GM12878 (cell line): ENCODE measurements at regions not wholly inside any gene's neighbourhood (a gene's known extent, or its start where the extent isn't known, plus 50 kb on each side); places are given as distances from the start of the nearest gene placed in this dataset.

ENCODE experiments used
- ATAC-seq: fragments of 200-7000 bp; cut with Tn5 transposase; 3 replicates; pipeline ENCODE4 v1.9.1; 2020; ENCODE audit warnings: mild to moderate bottlenecking, moderate library complexity
- BruUV-seq: library from RNA; stranded (reverse); fragments of 400-500 nt; replicated peaks from 2 replicates; lab custom pipeline; 2021; lab: Mats Ljungman, UMichigan
- CTCF ChIA-PET: fragments of 300-600 bp; sonication (Branson Sonifier 250); formaldehyde crosslinking; extraction: SDS; loops from one replicate; lab custom pipeline; 2021; ENCODE audit warnings: inconsistent platforms; lab: Yijun Ruan, JAX
- POLR2A ChIA-PET: fragments of 350-600 bp; formaldehyde crosslinking; extraction: SDS; loops from one replicate; lab custom pipeline; 2021; ENCODE audit warnings: inconsistent platforms; lab: Charles Lee
- RAD21 ChIA-PET: fragments of 300-600 bp; sonication (Branson Sonifier 250); formaldehyde crosslinking; loops from one replicate; lab custom pipeline; 2023; ENCODE audit warnings: antibody characterized with exemption; ENCODE audit not compliant: unreplicated experiment; lab: Charles Lee
- SMC1A ChIA-PET: fragments of 300-600 bp; sonication (Branson Sonifier 250); formaldehyde crosslinking; loops from one replicate; lab custom pipeline; 2023; ENCODE audit not compliant: unreplicated experiment, uncharacterized antibody; lab: Charles Lee
- DNase-seq: peaks from one replicate; pipeline ENCODE4 v3.0.0-alpha.2; 2011; ENCODE audit warnings: low read depth, low spot score
- FAIRE-seq: peaks from 3 replicates; lab custom pipeline; 2011; peaks lifted over from hg19 to GRCh38; lab: Jason Lieb, UNC
- H2AFZ ChIP-seq: 2 replicates; pipeline ENCODE4 v1.6.0; 2011; ENCODE audit warnings: low read depth, low read length, control low read depth; ENCODE audit not compliant: control insufficient read depth
- H3K27ac ChIP-seq: 2 replicates; pipeline ENCODE4 v1.5.1; 2011; ENCODE audit warnings: control low read depth; ENCODE audit not compliant: control insufficient read depth, insufficient read depth
- H3K27me3 ChIP-seq, 2 experiments: replicated peaks in 1 of 2; 2 replicates each; pipeline versions ENCODE4 v1.6.0 to v1.6.1; 2011; ENCODE audit warnings: low read length in 1 of 2; ENCODE audit not compliant: control insufficient read depth in 2 of 2, insufficient read depth in 2 of 2
- H3K36me3 ChIP-seq, 2 experiments: 2 replicates each; pipeline ENCODE4 v1.5.1; 2011; ENCODE audit warnings: low read length in 1 of 2; ENCODE audit not compliant: control insufficient read depth in 2 of 2, insufficient read depth in 2 of 2
- H3K4me1 ChIP-seq: 2 replicates; pipeline ENCODE4 v1.6.1; 2011; ENCODE audit warnings: mild to moderate bottlenecking, low read length, moderate library complexity, mixed read lengths; ENCODE audit not compliant: control insufficient read depth, insufficient read depth
- H3K4me2 ChIP-seq: 2 replicates; pipeline ENCODE4 v1.6.0; 2011; ENCODE audit warnings: control low read depth; ENCODE audit not compliant: control insufficient read depth, insufficient read depth
- H3K4me3 ChIP-seq: fragments of 200-600 bp; sonication (generic); 2 replicates; pipeline ENCODE4 v1.5.1; 2016
- H3K79me2 ChIP-seq: 2 replicates; pipeline ENCODE4 v1.6.0; 2011; ENCODE audit warnings: low read length; ENCODE audit not compliant: control insufficient read depth, insufficient read depth
- H3K9ac ChIP-seq: 2 replicates; pipeline ENCODE4 v1.8.0; 2011; ENCODE audit warnings: low read length, control low read depth, mixed read lengths; ENCODE audit not compliant: control insufficient read depth, insufficient read depth
- H3K9me3 ChIP-seq: replicated peaks from 3 replicates; pipeline ENCODE4 v1.5.1; 2011; ENCODE audit warnings: mild to moderate bottlenecking, low read length; ENCODE audit not compliant: control insufficient read depth, insufficient read depth
- H4K20me1 ChIP-seq: 2 replicates; pipeline ENCODE4 v1.6.0; 2011; ENCODE audit not compliant: control insufficient read depth, insufficient read depth
- ATF7 ChIP-seq: fragments of 450-650 bp; IDR thresholded peaks from 2 replicates; pipeline ENCODE4 v1.6.1; 2016; ENCODE audit warnings: low read depth, mild to moderate bottlenecking
- BCL11A ChIP-seq: IDR thresholded peaks from 2 replicates; pipeline ENCODE4 v1.6.1; 2011; ENCODE audit warnings: low read depth, low read length
- BHLHE40 ChIP-seq, 2 experiments: fragments of 450-650 bp in 1 of 2; IDR thresholded peaks; 2 replicates each; pipeline ENCODE4 v1.6.1; 2011 to 2017; ENCODE audit warnings: low read depth in 2 of 2, borderline replicate concordance in 1 of 2, improper control_type of control experiment in 1 of 2, low read length in 1 of 2, mild to moderate bottlenecking in 1 of 2
- BRCA1 ChIP-seq: IDR thresholded peaks from 2 replicates; pipeline ENCODE4 v1.6.1; 2011; ENCODE audit warnings: low read depth, low read length, improper control_type of control experiment
- CBX5 ChIP-seq: sonication (generic); IDR thresholded peaks from 2 replicates; pipeline ENCODE4 v1.6.1; 2016; ENCODE audit warnings: low read depth, moderate library complexity, mild to moderate bottlenecking, inconsistent platforms
- EED ChIP-seq: sonication (generic); IDR thresholded peaks from 2 replicates; pipeline ENCODE4 v1.6.1; 2016; ENCODE audit warnings: antibody characterized with exemption, low read depth
- HCFC1 ChIP-seq: fragments of 150-350 bp; IDR thresholded peaks from 2 replicates; pipeline ENCODE4 v1.6.1; 2014; ENCODE audit warnings: low read length
- HDAC2 ChIP-seq: fragments of 200-600 bp; sonication (generic); IDR thresholded peaks from 2 replicates; pipeline ENCODE4 v1.6.1; 2017
- IKZF1 ChIP-seq: fragments of 450-650 bp; conservative IDR thresholded peaks from 2 replicates; pipeline ENCODE4 v1.6.1; 2017; ENCODE audit warnings: antibody characterized with exemption, mild to moderate bottlenecking
- IRF4 ChIP-seq: IDR thresholded peaks from 2 replicates; pipeline ENCODE4 v1.6.1; 2011; ENCODE audit warnings: low read depth, low read length
- JUNB ChIP-seq: IDR thresholded peaks from 2 replicates; pipeline ENCODE4 v1.6.1; 2016; ENCODE audit warnings: antibody characterized with exemption, mild to moderate bottlenecking
- JUND ChIP-seq: IDR thresholded peaks from 2 replicates; pipeline ENCODE4 v1.6.1; 2012; ENCODE audit warnings: low read depth, mild to moderate bottlenecking, low read length, improper control_type of control experiment, moderate library complexity
- MEF2A ChIP-seq: IDR thresholded peaks from 2 replicates; pipeline ENCODE4 v1.6.1; 2011; ENCODE audit warnings: low read depth, mild to moderate bottlenecking, low read length, moderate library complexity; ENCODE audit not compliant: insufficient read depth
- MTA3 ChIP-seq: IDR thresholded peaks from 2 replicates; pipeline ENCODE4 v1.6.1; 2012; ENCODE audit warnings: low read length, inconsistent platforms, borderline replicate concordance
- NFYA ChIP-seq: IDR thresholded peaks from 2 replicates; pipeline ENCODE4 v1.6.1; 2011; ENCODE audit warnings: low read depth, mild to moderate bottlenecking, low read length, improper control_type of control experiment, borderline replicate concordance
- PAX8 ChIP-seq: fragments of 450-650 bp; IDR thresholded peaks from 2 replicates; pipeline ENCODE4 v1.6.1; 2017; ENCODE audit warnings: mild to moderate bottlenecking, moderate library complexity
- PML ChIP-seq: IDR thresholded peaks from 2 replicates; pipeline ENCODE4 v1.6.1; 2012; ENCODE audit warnings: low read length, inconsistent platforms
- SIX5 ChIP-seq: IDR thresholded peaks from 2 replicates; pipeline ENCODE4 v1.6.1; 2011; ENCODE audit warnings: mild to moderate bottlenecking, low read depth, low read length, moderate library complexity; ENCODE audit not compliant: severe bottlenecking
- TCF7 ChIP-seq: IDR thresholded peaks from 2 replicates; pipeline ENCODE4 v1.6.1; 2014; ENCODE audit warnings: antibody characterized with exemption, borderline replicate concordance
- in situ Hi-C: fragments of 300-500 bp; cut with MboI; formaldehyde crosslinking; loops from 9 replicates; pipeline ENCODE4 v1.14.3; 2018; ENCODE audit warnings: mixed read lengths
- intact Hi-C: fragments of 100-400 bp; cut with micrococcal nuclease; formaldehyde crosslinking; loops from one replicate; pipeline ENCODE4 v1.14.2; 2022; ENCODE audit not compliant: unreplicated experiment
- TF ChIP-seq, protein P1 (sequence below): fragments of 450-650 bp; IDR thresholded peaks from 2 replicates; pipeline ENCODE4 v1.6.1; 2017; ENCODE audit warnings: borderline replicate concordance
- TF ChIP-seq, protein P2 (sequence below): fragments of 450-650 bp; IDR thresholded peaks from 2 replicates; pipeline ENCODE4 v1.6.1; 2017; ENCODE audit warnings: mild to moderate bottlenecking, moderate library complexity

DNA sequence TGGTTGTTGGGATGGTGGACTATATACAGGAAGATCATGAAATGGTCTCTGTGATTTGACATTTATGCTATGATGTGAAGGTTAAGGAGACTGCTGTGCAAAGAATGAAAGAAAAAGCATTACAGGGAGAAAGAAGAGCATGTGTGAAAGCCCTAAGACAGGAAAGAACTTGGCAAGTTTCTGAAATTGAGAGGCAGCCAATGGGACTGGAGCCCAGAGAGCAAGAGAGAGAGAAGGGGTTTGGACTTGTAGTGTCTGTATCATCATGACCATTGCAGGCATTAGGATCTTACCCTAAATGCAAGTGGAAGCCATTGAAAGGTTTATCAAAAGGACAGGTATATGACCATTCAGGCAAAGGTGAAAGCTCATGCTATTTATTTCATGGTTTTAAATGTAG, 147.1 kb downstream of the NAA11 start (continued):
- no peak for TF ChIP-seq HCFC1

DNA sequence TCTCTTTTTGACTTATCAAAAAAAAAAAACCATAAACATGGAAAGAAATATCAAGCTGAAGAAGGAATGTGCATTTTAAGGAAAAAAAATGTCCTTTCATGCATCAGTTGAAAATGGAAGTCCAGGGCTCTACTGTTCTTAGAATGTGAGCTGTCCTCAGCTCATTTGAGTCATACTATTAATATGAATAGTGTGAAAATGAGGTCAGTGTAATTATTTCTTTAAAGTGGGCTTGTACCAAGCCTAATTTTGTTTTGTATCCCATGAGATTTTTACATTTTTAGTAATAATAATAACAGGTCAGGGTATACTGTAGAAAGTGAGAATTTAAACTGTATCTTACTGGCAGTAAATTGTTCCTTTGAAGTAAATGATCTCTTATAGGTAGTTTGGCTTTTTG, 148.5 kb downstream of the NAA11 start:
- no peaks in the 10 kb centered on the region for H3K79me2 ChIP-seq
- no peak overlapping the region for H2AFZ ChIP-seq
- CTCF ChIA-PET = interaction anchor here (1.1 kb wide), 2 partner anchors 58 to 130 kb away, joined by 3 to 6 read pairs; no protein-coding TSS in a partner anchor
- ATAC-seq (peak; percentile 82), FAIRE-seq (no peak), DNase-seq (no peak)
- RAD21 ChIA-PET = interaction anchor here (0.7 to 1.7 kb wide), 11 partner anchors 10 to 398 kb away, joined by 3 to 6 read pairs (median 3); no protein-coding TSS in a partner anchor
- H3K4me3 ChIP-seq = no peak overlapping the region
- H3K9me3 ChIP-seq = no peaks in the 10 kb centered on the region; the same call in 2 of the 3 replicates
- no peak overlapping the region for H3K9ac ChIP-seq
- POLR2A ChIA-PET = interaction anchor here (0.7 to 0.9 kb wide), 2 partner anchors 48 to 584 kb away, joined by 3 to 4 read pairs; no protein-coding TSS in a partner anchor
- H3K36me3 ChIP-seq = no peaks in the 10 kb centered on the region
- H3K27ac ChIP-seq = no peak overlapping the region
- in situ Hi-C loops = no loop called here
- intact Hi-C loops = no loop called here
- BruUV-seq = no TSS peak
- no peak overlapping the region for H3K4me2 ChIP-seq
- H4K20me1 ChIP-seq = no peaks in the 10 kb centered on the region
- H3K27me3 ChIP-seq = no peaks in the 10 kb centered on the region
- SMC1A ChIA-PET = interaction anchor here (0.6 to 6.0 kb wide), 7 partner anchors 8 to 626 kb away, joined by 3 to 50 read pairs (median 4); no protein-coding TSS in a partner anchor
- H3K4me1 ChIP-seq = no peaks in the 10 kb centered on the region
- TF ChIP-seq IKZF1 (peak; percentile 47; the same call in 1 of the 2 replicates), MEF2A (peak; percentile 50; the same call in 1 of the 2 replicates), MTA3 (peak; percentile 65), IRF4 (peak; percentile 60; the same call in 1 of the 2 replicates), TCF7 (peak; percentile 96), PAX8 (no peak), PML (0 out of 2 replicates have a peak, but pooled peaks have one; percentile 43), BHLHE40 (IDR thresholded peaks at IDR 0.05; ENCODE audit: borderline replicate concordance in 1 of 2, low read depth in 2 of 2, low read length in 1 of 2) (peak; percentile 26 to 36; a peak in 2 of 4 replicates), NFYA (no peak), EED (peak; percentile 17; the same call in 1 of the 2 replicates), BRCA1 (no peak), JUNB (peak; percentile 99), ATF7 (peak; percentile 94), HDAC2 (no peak), CBX5 (0 out of 2 replicates have a peak, but pooled peaks have one; percentile 52), BCL11A (peak; percentile 92), SIX5 (no peak), JUND (0 out of 2 replicates have a peak, but pooled peaks have one; percentile 45)
- TF ChIP-seq, protein P1, sequence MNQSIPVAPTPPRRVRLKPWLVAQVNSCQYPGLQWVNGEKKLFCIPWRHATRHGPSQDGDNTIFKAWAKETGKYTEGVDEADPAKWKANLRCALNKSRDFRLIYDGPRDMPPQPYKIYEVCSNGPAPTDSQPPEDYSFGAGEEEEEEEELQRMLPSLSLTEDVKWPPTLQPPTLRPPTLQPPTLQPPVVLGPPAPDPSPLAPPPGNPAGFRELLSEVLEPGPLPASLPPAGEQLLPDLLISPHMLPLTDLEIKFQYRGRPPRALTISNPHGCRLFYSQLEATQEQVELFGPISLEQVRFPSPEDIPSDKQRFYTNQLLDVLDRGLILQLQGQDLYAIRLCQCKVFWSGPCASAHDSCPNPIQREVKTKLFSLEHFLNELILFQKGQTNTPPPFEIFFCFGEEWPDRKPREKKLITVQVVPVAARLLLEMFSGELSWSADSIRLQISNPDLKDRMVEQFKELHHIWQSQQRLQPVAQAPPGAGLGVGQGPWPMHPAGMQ = no peak
- TF ChIP-seq, protein P2, sequence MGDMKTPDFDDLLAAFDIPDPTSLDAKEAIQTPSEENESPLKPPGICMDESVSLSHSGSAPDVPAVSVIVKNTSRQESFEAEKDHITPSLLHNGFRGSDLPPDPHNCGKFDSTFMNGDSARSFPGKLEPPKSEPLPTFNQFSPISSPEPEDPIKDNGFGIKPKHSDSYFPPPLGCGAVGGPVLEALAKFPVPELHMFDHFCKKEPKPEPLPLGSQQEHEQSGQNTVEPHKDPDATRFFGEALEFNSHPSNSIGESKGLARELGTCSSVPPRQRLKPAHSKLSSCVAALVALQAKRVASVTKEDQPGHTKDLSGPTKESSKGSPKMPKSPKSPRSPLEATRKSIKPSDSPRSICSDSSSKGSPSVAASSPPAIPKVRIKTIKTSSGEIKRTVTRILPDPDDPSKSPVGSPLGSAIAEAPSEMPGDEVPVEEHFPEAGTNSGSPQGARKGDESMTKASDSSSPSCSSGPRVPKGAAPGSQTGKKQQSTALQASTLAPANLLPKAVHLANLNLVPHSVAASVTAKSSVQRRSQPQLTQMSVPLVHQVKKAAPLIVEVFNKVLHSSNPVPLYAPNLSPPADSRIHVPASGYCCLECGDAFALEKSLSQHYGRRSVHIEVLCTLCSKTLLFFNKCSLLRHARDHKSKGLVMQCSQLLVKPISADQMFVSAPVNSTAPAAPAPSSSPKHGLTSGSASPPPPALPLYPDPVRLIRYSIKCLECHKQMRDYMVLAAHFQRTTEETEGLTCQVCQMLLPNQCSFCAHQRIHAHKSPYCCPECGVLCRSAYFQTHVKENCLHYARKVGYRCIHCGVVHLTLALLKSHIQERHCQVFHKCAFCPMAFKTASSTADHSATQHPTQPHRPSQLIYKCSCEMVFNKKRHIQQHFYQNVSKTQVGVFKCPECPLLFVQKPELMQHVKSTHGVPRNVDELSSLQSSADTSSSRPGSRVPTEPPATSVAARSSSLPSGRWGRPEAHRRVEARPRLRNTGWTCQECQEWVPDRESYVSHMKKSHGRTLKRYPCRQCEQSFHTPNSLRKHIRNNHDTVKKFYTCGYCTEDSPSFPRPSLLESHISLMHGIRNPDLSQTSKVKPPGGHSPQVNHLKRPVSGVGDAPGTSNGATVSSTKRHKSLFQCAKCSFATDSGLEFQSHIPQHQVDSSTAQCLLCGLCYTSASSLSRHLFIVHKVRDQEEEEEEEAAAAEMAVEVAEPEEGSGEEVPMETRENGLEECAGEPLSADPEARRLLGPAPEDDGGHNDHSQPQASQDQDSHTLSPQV = no peak
